Activated CD4-positive, alpha-beta T cell treated with anti-CD3 and anti-CD28 coated beads, Interleukin-2, amount 10 ng/mL, durations not matched to agents 24 days and 14 days (primary cell): ENCODE measurements at regions not wholly inside any gene's neighbourhood (a gene's known extent, or its start where the extent isn't known, plus 50 kb on each side); places are given as distances from the start of the nearest gene placed in this dataset.

Source experiments
- DNase-seq: peaks from one replicate; pipeline ENCODE4 v3.0.0; 2022
- H3K27ac Mint-ChIP-seq: one replicate; pipeline ENCODE4 v1.8.0; 2022; ENCODE audit warnings: mild to moderate bottlenecking, mixed read lengths
- H3K27me3 Mint-ChIP-seq: one replicate; pipeline ENCODE4 v1.8.0; 2022; ENCODE audit warnings: mixed read lengths
- H3K36me3 Mint-ChIP-seq: one replicate; pipeline ENCODE4 v1.8.0; 2022; ENCODE audit warnings: low read depth, mild to moderate bottlenecking, mixed read lengths
- H3K4me1 Mint-ChIP-seq: one replicate; pipeline ENCODE4 v1.8.0; 2021; ENCODE audit warnings: mixed read lengths
- H3K4me3 Mint-ChIP-seq: one replicate; pipeline ENCODE4 v1.8.0; 2022; ENCODE audit warnings: mild to moderate bottlenecking, moderate library complexity, mixed read lengths
- H3K9me3 Mint-ChIP-seq: one replicate; pipeline ENCODE4 v1.8.0; 2021; ENCODE audit warnings: mixed read lengths
- intact Hi-C: fragments of 100-400 bp; cut with micrococcal nuclease; formaldehyde crosslinking; loops from one replicate; pipeline ENCODE4 v1.15.1; 2023

DNA sequence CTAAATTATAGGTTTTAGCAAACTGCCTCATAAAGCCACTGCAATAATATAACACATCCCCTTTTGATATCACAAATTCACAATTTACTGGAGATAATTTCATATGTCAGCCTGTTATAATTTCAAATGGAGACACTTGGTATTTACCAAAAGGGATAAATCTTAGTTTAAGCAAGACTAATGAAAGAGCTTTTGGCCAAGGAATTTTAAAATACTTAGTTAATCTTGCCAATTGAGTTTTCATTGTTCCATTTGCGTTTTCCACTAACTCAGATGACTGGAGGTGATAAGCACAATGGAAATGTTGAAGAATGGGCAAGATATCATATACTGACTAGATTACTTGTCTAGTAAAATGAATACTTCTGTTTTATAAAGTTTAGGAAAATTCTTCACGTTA is 379.3 kb upstream of the SYT4 start:
- intact Hi-C loops, result no loop called here
- no peak for DNase-seq
- Mint-ChIP-seq H3K4me1 (no peaks in the 10 kb centered on the region), H3K4me3 (no peak overlapping the region), H3K36me3 (no peaks in the 10 kb centered on the region), H3K27ac (no peak overlapping the region), H3K9me3 (peaks cover 3% of the 10 kb centered on the region), H3K27me3 (no peaks in the 10 kb centered on the region)

DNA sequence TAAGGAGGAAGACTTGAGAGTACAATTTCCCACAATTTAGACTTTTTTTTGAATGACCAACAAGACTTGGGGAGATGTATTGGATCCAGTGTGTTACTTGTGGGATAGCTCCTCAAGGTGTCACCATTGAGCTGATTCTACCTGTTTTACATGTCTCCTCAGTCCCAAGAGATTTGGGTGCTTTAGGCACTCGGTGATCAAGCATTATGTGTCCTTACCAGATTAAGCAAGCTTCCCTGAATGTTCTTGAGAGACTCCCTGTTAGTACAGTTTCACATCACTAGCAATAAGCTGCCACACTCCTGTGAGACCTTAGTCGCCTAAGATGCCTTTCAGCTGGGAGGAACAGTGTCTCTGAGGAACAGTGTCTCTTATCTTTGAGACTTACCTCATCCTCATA is 384.3 kb upstream of the SYT4 start:
- intact Hi-C loops, result no loop called here
- DNase-seq, result no peak
- H3K4me1 Mint-ChIP-seq, result no peaks in the 10 kb centered on the region
- no peaks in the 10 kb centered on the region for H3K36me3 Mint-ChIP-seq
- H3K4me3 Mint-ChIP-seq, result no peak overlapping the region
- no peaks in the 10 kb centered on the region for H3K27me3 Mint-ChIP-seq
- H3K27ac Mint-ChIP-seq, result no peak overlapping the region
- H3K9me3 Mint-ChIP-seq, result no peaks in the 10 kb centered on the region

DNA sequence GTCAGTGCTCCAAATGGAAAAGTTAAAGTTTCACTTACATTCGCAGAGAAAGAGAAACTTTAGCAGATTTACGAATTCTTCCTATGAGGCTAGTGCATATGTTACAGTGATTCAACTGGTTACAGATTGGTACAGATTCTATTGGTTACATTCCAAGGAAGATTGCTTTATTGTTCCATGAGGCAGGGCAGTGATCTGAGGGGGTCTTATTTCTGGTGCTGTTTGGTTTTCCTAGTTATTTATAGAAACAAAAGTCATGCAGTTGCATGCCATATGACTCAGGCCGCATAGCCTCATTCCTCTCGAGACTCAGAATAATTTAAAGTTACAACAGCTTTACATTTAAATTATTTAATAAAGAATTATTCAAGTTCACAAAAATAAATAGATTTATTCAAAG is 385.4 kb upstream of the SYT4 start:
- DNase-seq, result no peak
- intact Hi-C loops, result no loop called here
- H3K27me3 Mint-ChIP-seq, result no peaks in the 10 kb centered on the region
- no peak overlapping the region for H3K27ac Mint-ChIP-seq
- H3K36me3 Mint-ChIP-seq, result no peaks in the 10 kb centered on the region
- no peaks in the 10 kb centered on the region for H3K9me3 Mint-ChIP-seq
- no peak overlapping the region for H3K4me3 Mint-ChIP-seq
- H3K4me1 Mint-ChIP-seq, result no peaks in the 10 kb centered on the region

- Mint-ChIP-seq H3K4me3 (no peak overlapping the region), H3K27ac (no peak overlapping the region), H3K27me3 (no peaks in the 10 kb centered on the region), H3K4me1 (no peaks in the 10 kb centered on the region), H3K9me3 (no peaks in the 10 kb centered on the region), H3K36me3 (no peaks in the 10 kb centered on the region)
- DNase-seq, result no peak
- intact Hi-C loops, result no loop called here
These were observed 385.9 kb upstream of the SYT4 start for GRCh38 chr18:43663159-43663558.

DNA sequence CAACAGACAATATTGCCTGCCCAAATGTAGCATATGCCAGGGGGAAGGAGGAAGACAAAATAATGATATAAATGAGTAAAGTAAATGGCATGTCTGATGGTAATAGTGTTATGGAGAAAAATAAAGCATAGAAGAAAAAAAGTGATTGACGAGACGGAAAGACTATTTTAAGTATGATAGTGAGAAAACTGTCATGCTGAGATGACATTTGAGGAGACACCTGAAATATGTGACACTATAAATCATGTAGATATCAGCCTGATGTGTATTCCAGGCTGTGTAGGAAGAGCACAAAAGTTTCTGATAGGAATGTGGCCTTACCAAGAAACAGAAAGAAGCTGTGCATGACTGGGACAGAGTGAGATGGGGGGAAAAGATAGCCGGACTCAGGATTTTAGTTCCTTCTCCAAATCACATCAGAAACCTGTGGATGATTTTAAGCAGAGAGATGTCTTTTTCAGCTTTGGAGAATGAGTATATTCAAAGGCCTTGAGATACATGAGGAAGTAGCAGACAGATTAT is 387.3 kb upstream of the SYT4 start:
- no peaks in the 10 kb centered on the region for H3K27me3 Mint-ChIP-seq
- H3K9me3 Mint-ChIP-seq, result no peaks in the 10 kb centered on the region
- H3K36me3 Mint-ChIP-seq, result no peaks in the 10 kb centered on the region
- no peak overlapping the region for H3K27ac Mint-ChIP-seq
- DNase-seq, result no peak
- H3K4me1 Mint-ChIP-seq, result no peaks in the 10 kb centered on the region
- intact Hi-C loops, result no loop called here
- no peak overlapping the region for H3K4me3 Mint-ChIP-seq

GRCh38 chr18:43665105-43665788 is 388.0 kb upstream of the SYT4 start:
- no peaks in the 10 kb centered on the region for H3K27me3 Mint-ChIP-seq
- H3K27ac Mint-ChIP-seq, result no peak overlapping the region
- no peaks in the 10 kb centered on the region for H3K4me1 Mint-ChIP-seq
- no peak for DNase-seq
- no peak overlapping the region for H3K4me3 Mint-ChIP-seq
- no peaks in the 10 kb centered on the region for H3K9me3 Mint-ChIP-seq
- intact Hi-C loops, result no loop called here
- no peaks in the 10 kb centered on the region for H3K36me3 Mint-ChIP-seq

- Mint-ChIP-seq H3K36me3 (no peaks in the 10 kb centered on the region), H3K9me3 (no peaks in the 10 kb centered on the region), H3K27me3 (no peaks in the 10 kb centered on the region), H3K27ac (no peak overlapping the region), H3K4me1 (no peaks in the 10 kb centered on the region), H3K4me3 (no peak overlapping the region)
- intact Hi-C loops, result no loop called here
- no peak for DNase-seq
These were observed 391.6 kb upstream of the SYT4 start for GRCh38 chr18:43668866-43669265.

GRCh38 chr18:43671431-43671830 is 394.1 kb upstream of the SYT4 start:
- no peaks in the 10 kb centered on the region for H3K4me1 Mint-ChIP-seq
- no peak overlapping the region for H3K27ac Mint-ChIP-seq
- DNase-seq, result no peak
- intact Hi-C loops, result no loop called here
- no peaks in the 10 kb centered on the region for H3K36me3 Mint-ChIP-seq
- no peaks in the 10 kb centered on the region for H3K9me3 Mint-ChIP-seq
- no peak overlapping the region for H3K4me3 Mint-ChIP-seq
- H3K27me3 Mint-ChIP-seq, result no peaks in the 10 kb centered on the region

GRCh38 chr18:43680096-43680495 is 402.8 kb upstream of the SYT4 start:
- H3K9me3 Mint-ChIP-seq, result no peaks in the 10 kb centered on the region
- DNase-seq, result no peak

DNA sequence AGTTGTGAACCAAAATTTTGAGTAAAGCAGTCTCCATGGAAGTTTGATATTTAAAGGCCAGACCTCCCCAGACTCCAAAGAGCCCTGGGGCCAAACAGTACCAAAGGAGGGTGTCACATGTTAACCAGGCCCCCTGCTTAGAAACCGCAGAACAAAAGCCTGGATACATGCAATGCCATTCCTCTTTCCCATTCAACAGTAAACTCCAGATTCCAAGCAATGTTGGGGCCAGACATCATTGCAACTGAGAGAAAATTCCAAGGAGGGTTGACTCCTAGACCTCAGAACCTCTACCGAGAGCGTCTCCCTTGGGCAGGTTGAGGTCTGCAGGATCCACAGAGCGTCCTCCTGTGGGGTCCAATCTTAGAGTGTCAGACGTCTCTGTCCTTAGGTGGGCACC is 404.4 kb upstream of the SYT4 start:
- no peaks in the 10 kb centered on the region for H3K36me3 Mint-ChIP-seq
- no peak for DNase-seq
- no peaks in the 10 kb centered on the region for H3K4me1 Mint-ChIP-seq
- intact Hi-C loops, result no loop called here
- no peak overlapping the region for H3K27ac Mint-ChIP-seq
- no peaks in the 10 kb centered on the region for H3K9me3 Mint-ChIP-seq
- no peak overlapping the region for H3K4me3 Mint-ChIP-seq
- H3K27me3 Mint-ChIP-seq, result no peaks in the 10 kb centered on the region

More at GRCh38 chr18:43680096-43680495, 402.8 kb upstream of the SYT4 start:
- Mint-ChIP-seq H3K36me3 (no peaks in the 10 kb centered on the region), H3K27ac (no peak overlapping the region), H3K27me3 (no peaks in the 10 kb centered on the region), H3K4me3 (no peak overlapping the region), H3K4me1 (no peaks in the 10 kb centered on the region)
- intact Hi-C loops, result no loop called here

DNA sequence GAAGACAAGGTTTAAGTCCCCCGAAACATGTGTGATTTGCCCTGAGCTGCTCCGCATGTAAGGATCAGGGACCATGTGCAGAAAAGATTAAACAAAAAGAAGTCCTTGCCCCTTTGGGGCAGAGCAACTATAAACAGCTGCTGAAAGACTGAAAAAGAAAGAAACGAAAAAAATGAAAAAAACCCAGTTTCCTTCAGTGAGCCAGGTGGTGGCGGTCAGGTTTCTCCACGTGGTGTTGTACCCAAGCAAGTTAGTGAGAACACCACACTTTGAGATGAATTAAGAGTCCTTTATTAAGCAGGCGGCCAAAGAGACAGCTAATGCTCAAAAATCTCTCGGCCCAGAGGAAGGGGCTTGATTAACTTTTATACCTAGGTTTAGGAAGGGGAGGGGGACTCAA is 404.9 kb upstream of the SYT4 start:
- Mint-ChIP-seq H3K4me3 (no peak overlapping the region), H3K27ac (no peak overlapping the region), H3K4me1 (no peaks in the 10 kb centered on the region), H3K36me3 (no peaks in the 10 kb centered on the region), H3K9me3 (no peaks in the 10 kb centered on the region), H3K27me3 (no peaks in the 10 kb centered on the region)
- intact Hi-C loops, result no loop called here
- no peak for DNase-seq

GRCh38 chr18:43686709-43687108 is 409.4 kb upstream of the SYT4 start:
- H3K9me3 Mint-ChIP-seq, result no peaks in the 10 kb centered on the region
- H3K27me3 Mint-ChIP-seq, result no peaks in the 10 kb centered on the region
- H3K27ac Mint-ChIP-seq, result no peak overlapping the region
- no peaks in the 10 kb centered on the region for H3K4me1 Mint-ChIP-seq
- intact Hi-C loops, result no loop called here
- H3K36me3 Mint-ChIP-seq, result no peaks in the 10 kb centered on the region
- no peak for DNase-seq
- no peak overlapping the region for H3K4me3 Mint-ChIP-seq

DNA sequence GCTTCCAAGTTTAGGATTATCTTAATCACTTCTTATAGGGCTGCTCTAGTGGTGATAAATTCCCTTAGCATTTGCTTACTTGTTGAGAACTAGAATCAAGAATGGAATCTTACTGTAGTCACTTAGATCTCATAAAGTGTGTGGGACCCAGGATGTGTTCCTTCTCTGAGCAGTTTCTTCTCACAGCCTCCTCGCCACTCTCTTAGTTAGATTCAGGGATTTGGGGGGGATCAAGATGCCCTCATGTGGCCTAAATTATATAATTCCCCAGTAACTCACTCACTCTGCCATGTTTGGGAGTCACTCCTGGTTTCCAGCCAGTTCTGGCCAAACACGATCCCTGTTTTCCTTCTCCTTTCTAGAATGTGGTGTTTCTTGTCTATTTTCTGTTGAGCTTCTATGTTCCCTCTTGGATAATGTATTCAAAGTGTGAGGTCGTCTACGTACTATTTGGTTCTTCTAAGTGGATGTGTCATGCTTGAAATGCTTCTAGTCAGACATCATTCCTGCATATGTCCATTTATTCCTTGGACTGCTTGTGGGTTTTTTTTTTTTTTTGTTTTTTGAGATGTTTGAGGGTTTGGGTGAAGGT is 414.9 kb upstream of the SYT4 start:
- no peaks in the 10 kb centered on the region for H3K36me3 Mint-ChIP-seq
- peaks cover 6% of the 10 kb centered on the region for H3K9me3 Mint-ChIP-seq
- H3K4me1 Mint-ChIP-seq, result no peaks in the 10 kb centered on the region
- no peak for DNase-seq
- intact Hi-C loops, result no loop called here
- no peak overlapping the region for H3K4me3 Mint-ChIP-seq
- H3K27ac Mint-ChIP-seq, result no peak overlapping the region
- H3K27me3 Mint-ChIP-seq, result no peaks in the 10 kb centered on the region

GRCh38 chr18:43702399-43702798 is 425.1 kb upstream of the SYT4 start:
- no peaks in the 10 kb centered on the region for H3K36me3 Mint-ChIP-seq
- H3K4me1 Mint-ChIP-seq, result no peaks in the 10 kb centered on the region
- no peak for DNase-seq
- no peak overlapping the region for H3K27ac Mint-ChIP-seq
- no peak overlapping the region for H3K4me3 Mint-ChIP-seq
- intact Hi-C loops, result no loop called here
- no peaks in the 10 kb centered on the region for H3K9me3 Mint-ChIP-seq
- H3K27me3 Mint-ChIP-seq, result no peaks in the 10 kb centered on the region

- DNase-seq, result no peak
- H3K4me1 Mint-ChIP-seq, result no peaks in the 10 kb centered on the region
- no peaks in the 10 kb centered on the region for H3K27me3 Mint-ChIP-seq
- H3K27ac Mint-ChIP-seq, result no peak overlapping the region
- H3K36me3 Mint-ChIP-seq, result no peaks in the 10 kb centered on the region
- no peaks in the 10 kb centered on the region for H3K9me3 Mint-ChIP-seq
- H3K4me3 Mint-ChIP-seq, result no peak overlapping the region
- intact Hi-C loops, result no loop called here
These were observed 425.8 kb upstream of the SYT4 start for GRCh38 chr18:43703050-43703449.
